Stomach (tissue), 8 donors: ENCODE measurements at regions not wholly inside any gene's neighbourhood (a gene's known extent, or its start where the extent isn't known, plus 50 kb on each side); places are given as distances from the start of the nearest gene placed in this dataset.

Experiments
- DNase-seq, 2 donors: peaks; one replicate each; pipeline versions ENCODE4 v3.0.0 to v3.0.0-alpha.2; 2013 to 2019
- H3K27ac ChIP-seq, 5 donors: fragments of 200-600 bp in 4 of 5; sonication (generic) in 4 of 5; one replicate each; pipeline ENCODE4 v1.5.1; 2013 to 2019; ENCODE audit warnings: mild to moderate bottlenecking in 1 of 5, moderate library complexity in 1 of 5
- H3K27me3 ChIP-seq, 3 donors: fragments of 200-600 bp; sonication (generic); one replicate each; pipeline ENCODE4 v1.5.1; 2017 to 2019; ENCODE audit warnings: mixed run types in 1 of 3
- H3K36me3 ChIP-seq, 4 donors: fragments of 200-600 bp; sonication (generic); 1 replicate in 3 of 4; 2 replicates in 1 of 4; pipeline ENCODE4 v1.5.1; 2016 to 2019
- H3K4me1 ChIP-seq, 4 donors: fragments of 200-600 bp; sonication (generic); one replicate each; pipeline ENCODE4 v1.5.1; 2016 to 2019
- H3K4me3 ChIP-seq, 4 donors: fragments of 200-600 bp; sonication (generic) in 3 of 4; one replicate each; pipeline ENCODE4 v1.5.1; 2016 to 2019; ENCODE audit warnings: mild to moderate bottlenecking in 1 of 4
- H3K9me3 ChIP-seq, 4 donors: fragments of 200-600 bp; sonication (generic); one replicate each; pipeline ENCODE4 v1.5.1; 2016 to 2019
- CTCF ChIP-seq, 7 experiments: fragments of 450-650 bp in 4 of 7; fragments of 200-600 bp in 3 of 7; sonication (generic) in 3 of 7; IDR thresholded peaks; one replicate each; pipeline ENCODE4 v1.5.1; 2016 to 2019; ENCODE audit warnings: antibody characterized with exemption in 7 of 7, control low read depth in 2 of 7, mild to moderate bottlenecking in 1 of 7
- EP300 ChIP-seq: sonication (generic); formaldehyde crosslinking; IDR thresholded peaks from one replicate; pipeline ENCODE4 v1.6.1; 2017; ENCODE audit warnings: antibody characterized with exemption
- POLR2A ChIP-seq, 4 donors: fragments of 450-650 bp; IDR thresholded peaks; one replicate each; pipeline ENCODE4 v1.6.1; 2016; ENCODE audit warnings: antibody characterized with exemption in 4 of 4, control low read depth in 2 of 4, mild to moderate bottlenecking in 1 of 4, moderate library complexity in 1 of 4
- POLR2AphosphoS5 ChIP-seq, 3 donors: sonication (generic); formaldehyde crosslinking; IDR thresholded peaks; one replicate each; pipeline ENCODE4 v1.6.1; 2016; ENCODE audit warnings: antibody characterized with exemption in 3 of 3
- WGBS, 5 donors: extraction: QIAGEN DNeasy Blood & Tissue Kit in 3 of 5; methylation state at CpG; one replicate each; pipeline versions ENCODE4 v1.1.5 to v1.1.7; 2013 to 2018; 5-methylcytosine and 5-hydroxymethylcytosine counted together
- intact Hi-C: fragments of 100-400 bp; cut with DNase I; formaldehyde crosslinking; loops from one replicate; pipeline ENCODE4 v1.15.1; 2023; ENCODE audit warnings: low total_unique reads
- donor health status: healthy with polysubstance abuse.
- donor health status: Bipolar disorder and iron deficiency.
- donor health status: healthy.

GRCh38 chr9:80158554-80159170 is 586.9 kb downstream of the TLE4 start:
- no peak for TF ChIP-seq POLR2AphosphoS5 (IDR thresholded peaks at IDR 0.05)
- no peak for TF ChIP-seq POLR2A (IDR thresholded peaks at IDR 0.05)
- TF ChIP-seq EP300, result no peak
- Histone ChIP-seq H3K27me3 (no peaks in the 10 kb centered on the region), H3K36me3 (no peaks in the 10 kb centered on the region), H3K4me3 (peak overlapping the region in 1 of 4 donors; percentile 11), H3K9me3 (no peaks in the 10 kb centered on the region), H3K4me1 (peaks cover 0 to 20% (median 10%) of the 10 kb centered on the region in 4 donors), H3K27ac (no peak overlapping the region)
- WGBS, 5 donors, result 25 to 46% (median 33%) methylated on average over 4 of the region's 4 CpGs
- DNase-seq, result no peak
- intact Hi-C loops, result no loop called here

GRCh38 chr9:80158131-80158530 is 586.4 kb downstream of the TLE4 start:
- Histone ChIP-seq H3K9me3 (no peaks in the 10 kb centered on the region), H3K27ac (no peak overlapping the region), H3K4me3 (peak overlapping the region in 1 of 4 donors; percentile 11), H3K36me3 (no peaks in the 10 kb centered on the region), H3K4me1 (peaks cover 0 to 20% (median 10%) of the 10 kb centered on the region in 4 donors), H3K27me3 (no peaks in the 10 kb centered on the region)
- WGBS, 5 donors, result 19 to 54% (median 28%) methylated on average over 4 of the region's 4 CpGs
- peak in 1 of 2 donors; percentile 16 for DNase-seq
- intact Hi-C loops, result no loop called here
- TF ChIP-seq CTCF (IDR thresholded peaks at IDR 0.05), result no peak
- no peak for TF ChIP-seq EP300
- TF ChIP-seq POLR2AphosphoS5 (IDR thresholded peaks at IDR 0.05), result no peak
- TF ChIP-seq POLR2A (IDR thresholded peaks at IDR 0.05), result no peak

- Histone ChIP-seq H3K9me3 (no peaks in the 10 kb centered on the region), H3K27me3 (no peaks in the 10 kb centered on the region), H3K27ac (no peak overlapping the region), H3K36me3 (no peaks in the 10 kb centered on the region), H3K4me1 (peaks cover 0 to 20% (median 10%) of the 10 kb centered on the region in 4 donors), H3K4me3 (no peak overlapping the region)
- intact Hi-C loops, result no loop called here
- no peak for TF ChIP-seq EP300
- TF ChIP-seq CTCF (IDR thresholded peaks at IDR 0.05), result no peak
- TF ChIP-seq POLR2A (IDR thresholded peaks at IDR 0.05), result no peak
- no peak for TF ChIP-seq POLR2AphosphoS5 (IDR thresholded peaks at IDR 0.05)
- WGBS, 5 donors, result 30 to 37% (median 33%) methylated on average over 4 of the region's 4 CpGs
- peak in 1 of 2 donors; percentile 46 for DNase-seq
These were observed 585.8 kb downstream of the TLE4 start for GRCh38 chr9:80157561-80157983.

GRCh38 chr9:80156756-80157472 is 585.1 kb downstream of the TLE4 start:
- Histone ChIP-seq H3K4me3 (no peak overlapping the region), H3K27me3 (no peaks in the 10 kb centered on the region), H3K36me3 (no peaks in the 10 kb centered on the region), H3K9me3 (no peaks in the 10 kb centered on the region), H3K27ac (no peak overlapping the region), H3K4me1 (peaks cover 0 to 20% (median 10%) of the 10 kb centered on the region in 4 donors)
- DNase-seq, result peak in 1 of 2 donors; percentile 10
- no peak for TF ChIP-seq CTCF (IDR thresholded peaks at IDR 0.05)
- TF ChIP-seq POLR2AphosphoS5 (IDR thresholded peaks at IDR 0.05), result no peak
- TF ChIP-seq EP300, result no peak
- no peak for TF ChIP-seq POLR2A (IDR thresholded peaks at IDR 0.05)
- intact Hi-C loops, result no loop called here
- 72 to 90% (median 81%) methylated on average over 2 of the region's 2 CpGs for WGBS, 5 donors

GRCh38 chr9:80156262-80156661 is 584.5 kb downstream of the TLE4 start:
- H3K9me3 ChIP-seq, result no peaks in the 10 kb centered on the region
- TF ChIP-seq POLR2A (IDR thresholded peaks at IDR 0.05) (no peak), EP300 (no peak), CTCF (IDR thresholded peaks at IDR 0.05) (no peak), POLR2AphosphoS5 (IDR thresholded peaks at IDR 0.05) (no peak)
- peaks cover 0 to 20% (median 10%) of the 10 kb centered on the region in 4 donors for H3K4me1 ChIP-seq
- 76 to 88% (median 76%) methylated on average over 2 of the region's 2 CpGs for WGBS, 5 donors
- intact Hi-C loops, result no loop called here
- DNase-seq, result no peak
- no peak overlapping the region for H3K4me3 ChIP-seq
- no peak overlapping the region for H3K27ac ChIP-seq
- no peaks in the 10 kb centered on the region for H3K27me3 ChIP-seq
- H3K36me3 ChIP-seq, result no peaks in the 10 kb centered on the region
